ENCODE measurements at regions not wholly inside any gene's neighbourhood (a gene's known extent, or its start where the extent isn't known, plus 50 kb on each side); places are given as distances from the start of the nearest gene placed in this dataset.

DNA sequence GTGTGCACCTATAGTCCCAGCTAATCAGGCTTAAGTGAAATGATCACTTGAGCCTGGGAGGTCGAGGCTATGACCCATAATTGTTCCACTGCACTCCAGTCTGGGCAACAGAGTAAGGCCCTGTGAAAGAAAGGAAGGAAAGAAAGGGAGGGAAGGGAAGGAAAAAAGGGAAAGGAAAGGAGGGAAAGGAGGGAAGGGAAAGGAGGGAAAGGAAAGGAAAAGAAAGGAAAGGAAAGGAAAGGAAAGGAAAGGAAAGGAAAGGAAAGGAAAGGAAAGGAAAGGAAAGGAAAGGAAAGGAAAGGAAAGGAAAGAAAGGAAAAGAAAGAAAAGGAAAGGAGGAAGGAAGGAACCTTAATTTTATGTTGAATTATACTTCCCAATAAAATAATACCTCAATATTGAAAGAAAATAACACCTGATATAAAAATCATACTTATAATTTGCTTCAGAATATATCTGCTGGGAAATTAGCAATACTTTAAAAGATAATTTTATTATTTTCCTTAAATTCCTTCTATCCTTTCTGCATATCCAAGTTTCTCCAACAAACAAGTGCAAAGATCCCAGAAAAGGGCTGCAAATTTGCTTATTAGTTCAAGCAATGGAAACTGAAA, 177.3 kb downstream of the KLF12 start:
- no peak overlapping the region for H2AFZ ChIP-seq (ENCODE audit: insufficient read depth, low read depth, low read length, poor library complexity, severe bottlenecking)
- H3K9me3 ChIP-seq (replicated peaks in 1 of 2; ENCODE audit: control insufficient read depth in 1 of 2, insufficient read depth in 1 of 2, low read length in 2 of 2): no peaks in the 10 kb centered on the region
- H3K27me3 ChIP-seq (ENCODE audit: control insufficient read depth in 2 of 2, insufficient read depth in 2 of 2, low read length in 2 of 2): no peaks in the 10 kb centered on the region
- no peak overlapping the region for H3K4me3 ChIP-seq (replicated peaks in 1 of 3; ENCODE audit: low read depth in 2 of 3, low read length in 3 of 3)
- H3K79me2 ChIP-seq (ENCODE audit: insufficient read depth, low read length): no peaks in the 10 kb centered on the region
- no peak overlapping the region for H3K9ac ChIP-seq (ENCODE audit: insufficient read depth, low read length, poor library complexity, severe bottlenecking)
- no peaks in the 10 kb centered on the region for H3K36me3 ChIP-seq (replicated peaks in 1 of 2; ENCODE audit: control insufficient read depth in 1 of 2, insufficient read depth in 2 of 2, low read length in 2 of 2)
- intact Hi-C loops (cut with micrococcal nuclease): no loop called here
- TF ChIP-seq, protein P1, sequence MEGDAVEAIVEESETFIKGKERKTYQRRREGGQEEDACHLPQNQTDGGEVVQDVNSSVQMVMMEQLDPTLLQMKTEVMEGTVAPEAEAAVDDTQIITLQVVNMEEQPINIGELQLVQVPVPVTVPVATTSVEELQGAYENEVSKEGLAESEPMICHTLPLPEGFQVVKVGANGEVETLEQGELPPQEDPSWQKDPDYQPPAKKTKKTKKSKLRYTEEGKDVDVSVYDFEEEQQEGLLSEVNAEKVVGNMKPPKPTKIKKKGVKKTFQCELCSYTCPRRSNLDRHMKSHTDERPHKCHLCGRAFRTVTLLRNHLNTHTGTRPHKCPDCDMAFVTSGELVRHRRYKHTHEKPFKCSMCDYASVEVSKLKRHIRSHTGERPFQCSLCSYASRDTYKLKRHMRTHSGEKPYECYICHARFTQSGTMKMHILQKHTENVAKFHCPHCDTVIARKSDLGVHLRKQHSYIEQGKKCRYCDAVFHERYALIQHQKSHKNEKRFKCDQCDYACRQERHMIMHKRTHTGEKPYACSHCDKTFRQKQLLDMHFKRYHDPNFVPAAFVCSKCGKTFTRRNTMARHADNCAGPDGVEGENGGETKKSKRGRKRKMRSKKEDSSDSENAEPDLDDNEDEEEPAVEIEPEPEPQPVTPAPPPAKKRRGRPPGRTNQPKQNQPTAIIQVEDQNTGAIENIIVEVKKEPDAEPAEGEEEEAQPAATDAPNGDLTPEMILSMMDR (IDR thresholded peaks at IDR 0.05): no peak
- H3K27ac ChIP-seq (ENCODE audit: low read depth in 1 of 2, low read length in 2 of 2): no peak overlapping the region
- peaks cover 0 to 2% (median 0%) of the 10 kb centered on the region in 3 donors for H3K27me3 Mint-ChIP-seq (ENCODE audit: low read depth in 3 of 3)
- no peak for DNase-seq
- no peaks in the 10 kb centered on the region for H3K4me1 Mint-ChIP-seq
- H3K4me1 ChIP-seq (ENCODE audit: control insufficient read depth in 1 of 2, insufficient read depth in 2 of 2, low read length in 2 of 2): no peaks in the 10 kb centered on the region
- H4K20me1 ChIP-seq (ENCODE audit: insufficient read depth, low read length): no peaks in the 10 kb centered on the region
- 44% methylated on average over 1 of the region's 1 CpG for WGBS (ENCODE audit: insufficient coverage)
- no peak overlapping the region for H3K4me2 ChIP-seq (replicated peaks; ENCODE audit: extremely low read depth, low read length, poor library complexity, severe bottlenecking)
- H3K36me3 Mint-ChIP-seq: no peaks in the 10 kb centered on the region
- no peak overlapping the region for H3K4me3 Mint-ChIP-seq
- H3K9me3 Mint-ChIP-seq: peaks cover 0 to 3% (median 0%) of the 10 kb centered on the region in 7 donors
- H3K27ac Mint-ChIP-seq: no peak overlapping the region

DNA sequence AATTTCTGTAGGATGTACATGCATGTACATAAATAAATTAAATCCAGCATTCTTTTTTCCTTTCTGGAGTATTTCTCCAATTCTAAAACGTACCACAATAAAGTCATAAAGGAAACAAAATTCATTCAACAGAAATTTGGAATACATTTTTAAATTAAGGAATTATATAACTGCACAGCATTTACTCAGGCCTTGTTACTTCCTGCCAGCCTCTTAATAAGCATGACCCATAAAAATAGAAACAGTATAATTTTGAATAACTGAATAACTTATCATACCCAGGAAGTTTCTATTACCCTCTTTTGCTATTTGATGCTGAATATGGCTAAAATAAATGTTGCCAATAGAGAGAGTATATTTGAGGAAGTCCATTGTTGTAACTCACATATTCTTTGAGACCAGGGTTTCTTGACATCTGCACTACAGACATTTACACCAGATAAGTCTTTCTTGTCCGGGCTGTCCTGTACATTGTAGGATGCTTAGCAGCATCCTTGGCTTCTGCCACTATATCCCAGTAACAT, 178.2 kb downstream of the KLF12 start:
- no peaks in the 10 kb centered on the region for H3K4me1 Mint-ChIP-seq
- Histone ChIP-seq H3K27ac (ENCODE audit: low read depth in 1 of 2, low read length in 2 of 2) (no peak overlapping the region), H3K4me1 (ENCODE audit: control insufficient read depth in 1 of 2, insufficient read depth in 2 of 2, low read length in 2 of 2) (no peaks in the 10 kb centered on the region)

More for the DNA sequence above, 178.2 kb downstream of the KLF12 start:
- DNase-seq: no peak
- Mint-ChIP-seq H3K27ac (no peak overlapping the region), H3K36me3 (no peaks in the 10 kb centered on the region), H3K27me3 (ENCODE audit: low read depth in 3 of 3) (peaks cover 0 to 2% (median 0%) of the 10 kb centered on the region in 3 donors), H3K4me3 (no peak overlapping the region), H3K9me3 (peaks cover 0 to 2% (median 0%) of the 10 kb centered on the region in 7 donors)
- intact Hi-C loops (cut with micrococcal nuclease): no loop called here
- H4K20me1 ChIP-seq (ENCODE audit: insufficient read depth, low read length): no peaks in the 10 kb centered on the region
- no peaks in the 10 kb centered on the region for H3K79me2 ChIP-seq (ENCODE audit: insufficient read depth, low read length)
- H3K9me3 ChIP-seq (replicated peaks in 1 of 2; ENCODE audit: control insufficient read depth in 1 of 2, insufficient read depth in 1 of 2, low read length in 2 of 2): no peaks in the 10 kb centered on the region
- H3K27me3 ChIP-seq (ENCODE audit: control insufficient read depth in 2 of 2, insufficient read depth in 2 of 2, low read length in 2 of 2): no peaks in the 10 kb centered on the region
- H3K9ac ChIP-seq (ENCODE audit: insufficient read depth, low read length, poor library complexity, severe bottlenecking): no peak overlapping the region
- TF ChIP-seq, protein P1 (IDR thresholded peaks at IDR 0.05): no peak
- WGBS (ENCODE audit: insufficient coverage): no CpG with 5 or more reads among the region's 2 CpGs
- no peak overlapping the region for H2AFZ ChIP-seq (ENCODE audit: insufficient read depth, low read depth, low read length, poor library complexity, severe bottlenecking)
- H3K4me2 ChIP-seq (replicated peaks; ENCODE audit: extremely low read depth, low read length, poor library complexity, severe bottlenecking): no peak overlapping the region
- no peaks in the 10 kb centered on the region for H3K36me3 ChIP-seq (replicated peaks in 1 of 2; ENCODE audit: control insufficient read depth in 1 of 2, insufficient read depth in 2 of 2, low read length in 2 of 2)
- H3K4me3 ChIP-seq (replicated peaks in 1 of 3; ENCODE audit: low read depth in 2 of 3, low read length in 3 of 3): no peak overlapping the region

Data from CD14-positive monocyte (primary cell).